IPS-18a (cell line): ENCODE measurements at regions not wholly inside any gene's neighbourhood (a gene's known extent, or its start where the extent isn't known, plus 50 kb on each side); places are given as distances from the start of the nearest gene placed in this dataset.
A peak's percentile ranks its signal among the peaks of the same experiment; 100 is the strongest.
"Not testable (repeated sequence)": the region's sequence is repeated elsewhere in the genome, so short reads cannot be mapped to it uniquely, and the experiment has no call there.

Experiments used
- H3K27ac ChIP-seq: one replicate; pipeline ENCODE4 v1.5.1; 2013; ENCODE audit warnings: low read length
- H3K27me3 ChIP-seq: one replicate; pipeline ENCODE4 v1.6.1; 2013; ENCODE audit warnings: mild to moderate bottlenecking, low read length; ENCODE audit not compliant: control insufficient read depth, insufficient read depth
- H3K36me3 ChIP-seq: one replicate; pipeline ENCODE4 v1.6.1; 2013; ENCODE audit warnings: low read depth, low read length; ENCODE audit not compliant: control insufficient read depth
- H3K4me1 ChIP-seq: one replicate; pipeline ENCODE4 v1.6.1; 2013; ENCODE audit warnings: low read depth, low read length; ENCODE audit not compliant: control insufficient read depth
- H3K4me3 ChIP-seq: one replicate; pipeline ENCODE4 v1.5.1; 2013; ENCODE audit warnings: low read length
- H3K9ac ChIP-seq: one replicate; pipeline ENCODE4 v1.6.1; 2013; ENCODE audit warnings: mild to moderate bottlenecking, low read length, moderate library complexity
- H3K9me3 ChIP-seq: one replicate; pipeline ENCODE4 v1.6.1; 2013; ENCODE audit warnings: low read depth, low read length; ENCODE audit not compliant: control insufficient read depth

GRCh38 chr9:63821293-63821692, 1463.7 kb downstream of the FOXD4L5 start:
- H3K27ac ChIP-seq, H3K9ac ChIP-seq, H3K4me3 ChIP-seq, H3K36me3 ChIP-seq, H3K4me1 ChIP-seq: not testable (repeated sequence)
- Histone ChIP-seq H3K27me3 (peaks cover 45% of the 10 kb centered on the region), H3K9me3 (peaks cover 32% of the 10 kb centered on the region)

DNA sequence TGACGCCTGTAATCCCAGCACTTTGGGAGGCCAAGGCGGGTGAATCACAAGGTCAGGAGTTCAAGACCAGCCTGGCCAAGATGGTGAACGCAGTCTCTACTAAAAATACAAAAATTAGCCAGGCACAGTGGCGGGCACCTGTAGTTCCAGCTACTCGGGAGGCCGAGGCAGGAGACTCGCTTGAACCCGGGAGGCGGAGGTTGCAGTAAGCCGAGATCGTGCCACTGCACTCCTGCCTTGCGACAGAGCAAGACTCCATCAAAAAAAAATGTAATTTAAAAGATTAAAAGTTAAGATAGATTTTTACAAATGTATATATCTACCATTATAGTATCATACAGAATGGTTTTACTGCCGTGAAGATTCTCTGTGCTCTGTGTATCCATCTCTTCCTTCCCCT, 1464.1 kb downstream of the FOXD4L5 start:
- H3K27me3 ChIP-seq: peaks cover 48% of the 10 kb centered on the region
- not testable (repeated sequence) for H3K9ac ChIP-seq, H3K36me3 ChIP-seq, H3K27ac ChIP-seq, H3K4me3 ChIP-seq, H3K4me1 ChIP-seq
- H3K9me3 ChIP-seq: peaks cover 35% of the 10 kb centered on the region

DNA sequence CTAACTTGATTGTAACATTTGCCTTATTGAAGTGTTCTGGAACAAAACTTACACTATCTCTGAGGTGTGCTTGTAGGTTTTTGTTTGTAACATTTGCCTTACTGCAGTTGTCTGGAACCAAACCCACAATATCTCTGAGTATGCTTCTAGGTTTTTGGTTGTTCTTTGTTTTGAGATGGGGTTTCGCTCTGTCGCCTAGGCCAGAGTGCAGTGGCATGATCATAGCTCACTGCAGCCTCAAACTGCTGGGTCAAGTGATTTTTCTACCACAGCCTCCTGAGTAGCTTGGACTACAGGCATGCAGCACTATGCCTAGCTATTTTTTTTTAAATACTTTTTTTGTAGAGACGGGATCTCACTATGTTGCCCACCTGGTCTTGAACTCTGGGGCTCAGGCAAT, 1464.6 kb downstream of the FOXD4L5 start:
- not testable (repeated sequence) for H3K27ac ChIP-seq, H3K4me3 ChIP-seq, H3K9ac ChIP-seq, H3K36me3 ChIP-seq, H3K4me1 ChIP-seq
- peaks cover 35% of the 10 kb centered on the region for H3K9me3 ChIP-seq
- H3K27me3 ChIP-seq: peaks cover 53% of the 10 kb centered on the region

DNA sequence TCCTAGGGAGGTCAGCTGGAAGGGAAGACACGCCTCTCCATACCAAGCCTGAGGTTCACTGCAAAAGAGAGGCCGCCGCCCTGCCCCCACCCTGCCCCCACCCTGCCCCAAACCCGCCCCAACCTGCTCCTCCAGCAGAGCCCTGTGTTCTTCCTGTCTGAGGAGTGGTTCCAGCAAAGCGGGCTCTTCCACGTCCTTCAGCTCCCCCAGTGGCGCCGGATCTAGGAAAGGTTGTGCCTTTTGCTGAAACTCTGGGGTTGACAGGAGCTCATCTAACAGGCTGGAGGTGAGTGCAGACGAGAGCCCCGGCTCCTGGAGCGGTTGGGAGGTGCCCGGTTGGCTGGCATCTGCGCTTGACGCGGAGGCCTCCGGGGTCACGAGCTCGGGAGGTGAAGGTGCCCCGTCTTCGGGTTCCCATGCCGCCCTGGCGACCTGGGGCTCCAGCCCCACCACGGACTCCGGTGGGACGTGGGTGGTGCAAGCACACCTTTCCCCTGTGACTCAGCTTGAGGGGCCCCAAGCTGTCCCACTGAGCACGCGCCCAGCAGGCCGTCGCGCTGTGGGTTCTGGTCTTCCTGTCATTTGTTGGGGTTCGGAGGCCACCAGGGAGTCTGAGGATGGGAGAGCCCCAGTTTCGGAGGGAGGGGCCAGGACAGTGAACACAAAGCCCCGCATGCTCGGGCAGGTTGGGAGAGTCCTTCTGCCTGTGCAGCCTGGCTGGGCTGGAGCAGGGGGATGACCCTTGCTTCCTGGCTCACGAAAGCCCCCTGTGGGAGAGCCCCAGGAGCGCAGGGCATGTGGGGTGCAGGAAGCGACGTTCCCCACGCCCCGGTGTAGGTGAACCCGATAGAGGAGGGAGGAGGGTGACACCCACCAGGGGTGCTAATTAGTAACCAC, 1467.1 kb downstream of the FOXD4L5 start:
- Histone ChIP-seq H3K4me1 (no peaks in the 10 kb centered on the region), H3K27me3 (peaks cover 53% of the 10 kb centered on the region), H3K4me3 (peak overlapping the region; percentile 53), H3K9ac (no peak overlapping the region), H3K9me3 (peaks cover 22% of the 10 kb centered on the region), H3K36me3 (no peaks in the 10 kb centered on the region), H3K27ac (no peak overlapping the region)

DNA sequence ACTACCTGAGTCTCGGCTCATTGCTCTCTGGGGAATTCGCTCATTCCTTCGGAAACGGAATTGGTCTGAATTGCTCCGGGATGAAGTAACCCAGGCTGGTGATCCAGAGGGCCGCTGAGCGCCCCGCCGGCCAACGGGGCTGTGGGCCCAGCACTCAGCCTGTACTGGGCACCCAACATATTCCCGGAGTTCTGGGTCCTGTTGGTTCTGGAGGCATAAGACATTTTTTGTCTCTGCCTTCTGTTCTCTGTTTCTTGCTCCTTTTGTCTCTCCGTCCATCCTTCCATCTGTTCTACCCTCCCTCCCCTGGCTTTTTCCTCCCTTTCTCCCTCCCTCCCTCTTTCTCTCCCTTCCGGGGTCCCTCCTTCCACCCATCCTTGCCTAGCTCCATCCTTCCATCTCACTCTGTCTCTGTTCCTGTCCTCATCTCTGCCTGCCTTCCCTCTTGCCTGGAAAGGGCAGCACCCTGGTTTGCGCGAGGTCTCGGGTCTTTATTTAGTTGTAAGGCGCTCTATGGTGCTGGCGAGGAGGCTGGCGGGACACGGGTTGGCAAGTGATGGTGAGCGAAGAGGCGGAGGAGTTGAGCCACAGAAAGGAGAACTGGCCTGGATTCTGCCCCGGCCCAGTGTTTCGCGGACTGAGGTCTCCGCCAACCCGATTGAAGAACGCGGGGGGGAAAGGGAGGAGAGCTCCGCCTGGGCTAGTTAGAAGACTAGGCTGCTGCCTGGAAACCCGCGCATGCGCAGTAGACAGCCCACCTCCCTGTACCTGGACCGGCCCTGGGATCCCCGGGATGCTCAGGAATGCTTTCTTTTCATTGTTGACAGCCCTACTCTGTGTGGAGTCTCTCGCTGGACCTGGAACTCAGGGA, 1468.0 kb downstream of the FOXD4L5 start:
- no peaks in the 10 kb centered on the region for H3K36me3 ChIP-seq
- no peaks in the 10 kb centered on the region for H3K4me1 ChIP-seq
- H3K9ac ChIP-seq: no peak overlapping the region
- peaks cover 48% of the 10 kb centered on the region for H3K27me3 ChIP-seq
- no peak overlapping the region for H3K27ac ChIP-seq
- peaks cover 17% of the 10 kb centered on the region for H3K9me3 ChIP-seq
- H3K4me3 ChIP-seq: peak overlapping the region; percentile 53

GRCh38 chr9:63814970-63815669, 1469.9 kb downstream of the FOXD4L5 start:
- H3K27ac ChIP-seq, H3K4me1 ChIP-seq, H3K36me3 ChIP-seq, H3K4me3 ChIP-seq, H3K9ac ChIP-seq: not testable (repeated sequence)
- peaks cover 21% of the 10 kb centered on the region for H3K9me3 ChIP-seq
- H3K27me3 ChIP-seq: peaks cover 37% of the 10 kb centered on the region

GRCh38 chr9:63813391-63814021, 1471.5 kb downstream of the FOXD4L5 start:
- H3K27ac ChIP-seq, H3K9ac ChIP-seq, H3K4me1 ChIP-seq, H3K36me3 ChIP-seq, H3K4me3 ChIP-seq: not testable (repeated sequence)
- H3K9me3 ChIP-seq: peaks cover 21% of the 10 kb centered on the region
- peaks cover 27% of the 10 kb centered on the region for H3K27me3 ChIP-seq

DNA sequence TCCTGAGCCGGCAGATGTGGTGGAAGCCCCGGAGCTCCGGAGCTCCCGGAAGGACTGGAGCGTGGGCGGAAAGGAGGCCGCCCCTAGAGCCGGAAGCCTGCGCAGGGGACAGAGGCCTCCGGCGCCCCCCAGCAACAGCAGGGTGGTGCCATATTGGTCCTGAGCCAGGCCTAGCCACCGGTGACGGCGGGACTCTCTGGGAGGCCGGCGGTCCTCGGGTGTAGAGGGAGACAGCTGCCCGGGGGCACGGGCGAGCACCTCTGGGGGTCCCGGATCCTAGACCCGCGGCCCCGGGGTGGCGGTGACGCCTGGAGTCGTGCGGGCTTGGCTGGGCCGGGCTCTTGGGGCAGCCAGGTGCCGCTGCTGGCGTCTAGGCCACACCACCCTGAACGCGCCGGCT, 1472.2 kb downstream of the FOXD4L5 start:
- not testable (repeated sequence) for H3K4me3 ChIP-seq, H3K9ac ChIP-seq, H3K36me3 ChIP-seq, H3K27ac ChIP-seq, H3K4me1 ChIP-seq
- Histone ChIP-seq H3K9me3 (peaks cover 17% of the 10 kb centered on the region), H3K27me3 (peaks cover 22% of the 10 kb centered on the region)

GRCh38 chr9:63804205-63804604, 1480.8 kb downstream of the FOXD4L5 start:
- H3K27me3 ChIP-seq, H3K4me3 ChIP-seq, H3K4me1 ChIP-seq, H3K36me3 ChIP-seq, H3K27ac ChIP-seq, H3K9ac ChIP-seq: not testable (repeated sequence)
- H3K9me3 ChIP-seq: peaks cover 18% of the 10 kb centered on the region

DNA sequence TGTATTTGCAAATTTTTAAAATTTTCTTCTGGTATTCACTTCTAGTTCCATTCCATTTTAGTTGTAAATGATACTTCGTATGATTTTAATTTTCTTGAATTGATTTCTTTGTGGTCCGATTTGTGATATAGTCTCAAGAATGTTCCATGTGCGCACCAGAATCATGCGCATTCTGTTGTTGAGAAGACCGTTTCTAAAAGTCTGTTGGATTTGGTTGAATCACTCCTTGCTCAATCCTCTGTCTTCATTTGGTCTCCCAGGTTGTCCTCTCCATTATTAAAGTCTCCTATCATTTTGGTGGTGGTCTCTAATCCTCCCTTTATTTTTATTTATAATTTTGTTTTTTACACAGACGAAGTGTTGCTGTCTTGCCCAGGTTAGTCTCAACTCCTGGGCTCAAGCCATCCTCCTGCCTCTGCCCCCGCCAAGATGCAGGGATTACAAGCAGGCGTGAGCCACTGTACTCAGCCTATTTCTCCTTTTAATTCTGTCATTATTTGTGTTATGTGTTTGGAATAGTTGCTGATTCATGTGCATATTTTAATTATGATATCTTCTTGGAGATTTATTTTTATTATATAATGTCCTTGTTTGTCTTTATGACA, 1490.8 kb downstream of the FOXD4L5 start:
- not testable (repeated sequence) for H3K4me3 ChIP-seq, H3K27ac ChIP-seq, H3K36me3 ChIP-seq, H3K9ac ChIP-seq, H3K4me1 ChIP-seq, H3K27me3 ChIP-seq
- peaks cover 37% of the 10 kb centered on the region for H3K9me3 ChIP-seq

- not testable (repeated sequence) for H3K4me3 ChIP-seq, H3K9ac ChIP-seq, H3K4me1 ChIP-seq, H3K36me3 ChIP-seq, H3K27ac ChIP-seq, H3K27me3 ChIP-seq
- H3K9me3 ChIP-seq: peaks cover 23% of the 10 kb centered on the region
These were observed 1497.6 kb downstream of the FOXD4L5 start for GRCh38 chr9:63787454-63787853.
